Keratinocyte (primary cell): ENCODE measurements at regions not wholly inside any gene's neighbourhood (a gene's known extent, or its start where the extent isn't known, plus 50 kb on each side); places are given as distances from the start of the nearest gene placed in this dataset.

Source experiments
- DNase-seq: peaks from one replicate; pipeline ENCODE4 v3.0.0-alpha.2; 2011; ENCODE audit warnings: low read depth, missing footprints, low spot score
- FAIRE-seq: peaks from 2 replicates; lab custom pipeline; 2011; peaks lifted over from hg19 to GRCh38; lab: Jason Lieb, UNC
- H2AFZ ChIP-seq: 2 replicates; pipeline ENCODE4 v1.6.0; 2012; ENCODE audit warnings: low read length, control low read depth, inconsistent platforms; ENCODE audit not compliant: control insufficient read depth
- H3K27ac ChIP-seq: 2 replicates; pipeline ENCODE4 v1.5.1; 2011; ENCODE audit warnings: low read length; ENCODE audit not compliant: control insufficient read depth, insufficient read depth
- H3K27me3 ChIP-seq: 3 replicates; pipeline ENCODE4 v1.6.0; 2011; ENCODE audit warnings: low read length; ENCODE audit not compliant: control insufficient read depth, insufficient read depth; ENCODE audit errors: extremely low read depth
- H3K36me3 ChIP-seq, 2 experiments: 2 replicates in 1 of 2; 3 replicates in 1 of 2; pipeline ENCODE4 v1.5.1; 2011; ENCODE audit warnings: low read length in 2 of 2, mild to moderate bottlenecking in 1 of 2; ENCODE audit not compliant: control insufficient read depth in 2 of 2, insufficient read depth in 2 of 2; ENCODE audit errors: extremely low read depth in 1 of 2
- H3K4me1 ChIP-seq: 3 replicates; pipeline ENCODE4 v1.5.1; 2011; ENCODE audit warnings: low read length; ENCODE audit not compliant: control insufficient read depth, insufficient read depth; ENCODE audit errors: extremely low read depth
- H3K4me2 ChIP-seq: 3 replicates; pipeline ENCODE4 v1.6.0; 2011; ENCODE audit warnings: low read depth, low read length; ENCODE audit not compliant: control insufficient read depth, insufficient read depth; ENCODE audit errors: extremely low read depth
- H3K4me3 ChIP-seq, 3 experiments: fragments of 200-600 bp in 1 of 3; sonication (generic) in 1 of 3; 2 replicates in 2 of 3; 3 replicates in 1 of 3; pipeline ENCODE4 v1.5.1; 2011 to 2016; ENCODE audit warnings: low read length in 3 of 3, mild to moderate bottlenecking in 3 of 3, control low read depth in 2 of 3, inconsistent platforms in 1 of 3, low read depth in 1 of 3, mixed read lengths in 1 of 3, mixed run types in 1 of 3, moderate library complexity in 1 of 3; ENCODE audit not compliant: control insufficient read depth in 2 of 3, insufficient read depth in 2 of 3; ENCODE audit errors: extremely low read depth in 1 of 3
- H3K79me2 ChIP-seq: 2 replicates; pipeline ENCODE4 v1.6.0; 2012; ENCODE audit warnings: low read length; ENCODE audit not compliant: control insufficient read depth, insufficient read depth
- H3K9ac ChIP-seq: 3 replicates; pipeline ENCODE4 v1.6.0; 2011; ENCODE audit warnings: low read length; ENCODE audit not compliant: control insufficient read depth, insufficient read depth; ENCODE audit errors: extremely low read depth
- H3K9me1 ChIP-seq: 3 replicates; pipeline ENCODE4 v1.6.0; 2011; ENCODE audit warnings: low read length; ENCODE audit not compliant: control insufficient read depth, insufficient read depth; ENCODE audit errors: extremely low read depth
- H3K9me3 ChIP-seq: 2 replicates; pipeline ENCODE4 v1.5.1; 2012; ENCODE audit warnings: low read depth, low read length; ENCODE audit not compliant: control insufficient read depth
- H4K20me1 ChIP-seq: 3 replicates; pipeline ENCODE4 v1.6.0; 2011; ENCODE audit warnings: low read length; ENCODE audit not compliant: control insufficient read depth, insufficient read depth; ENCODE audit errors: extremely low read depth
- EZH2 ChIP-seq: IDR thresholded peaks from one replicate; pipeline ENCODE4 v1.6.1; 2012; ENCODE audit warnings: inconsistent platforms, mild to moderate bottlenecking, low read length, moderate library complexity
- dilution Hi-C: fragments of 300-500 bp; cut with MboI; formaldehyde crosslinking; loops from one replicate; pipeline ENCODE4 v1.7.0; 2020; ENCODE audit warnings: low sequenced_read_pairs; ENCODE audit not compliant: extremely low pct_ligation_motif_present
- TF ChIP-seq, protein P1 (sequence below), 3 experiments: IDR thresholded peaks in 1 of 3; conservative IDR thresholded peaks in 1 of 3; optimal IDR thresholded peaks in 1 of 3; 2 replicates in 2 of 3; 3 replicates in 1 of 3; pipeline versions ENCODE3 to v1.5.1; 2011; ENCODE audit warnings: low read length in 3 of 3, mild to moderate bottlenecking in 3 of 3, moderate library complexity in 2 of 3, control low read depth in 1 of 3, inconsistent platforms in 1 of 3; ENCODE audit not compliant: insufficient read depth in 2 of 3; ENCODE audit errors: extremely low read depth in 1 of 3

- FAIRE-seq (no peak), DNase-seq (no peak)
- no peaks in the 10 kb centered on the region for H3K27me3 ChIP-seq
- no peaks in the 10 kb centered on the region for H3K9me3 ChIP-seq
- TF ChIP-seq EZH2: no peak
- TF ChIP-seq, protein P1, sequence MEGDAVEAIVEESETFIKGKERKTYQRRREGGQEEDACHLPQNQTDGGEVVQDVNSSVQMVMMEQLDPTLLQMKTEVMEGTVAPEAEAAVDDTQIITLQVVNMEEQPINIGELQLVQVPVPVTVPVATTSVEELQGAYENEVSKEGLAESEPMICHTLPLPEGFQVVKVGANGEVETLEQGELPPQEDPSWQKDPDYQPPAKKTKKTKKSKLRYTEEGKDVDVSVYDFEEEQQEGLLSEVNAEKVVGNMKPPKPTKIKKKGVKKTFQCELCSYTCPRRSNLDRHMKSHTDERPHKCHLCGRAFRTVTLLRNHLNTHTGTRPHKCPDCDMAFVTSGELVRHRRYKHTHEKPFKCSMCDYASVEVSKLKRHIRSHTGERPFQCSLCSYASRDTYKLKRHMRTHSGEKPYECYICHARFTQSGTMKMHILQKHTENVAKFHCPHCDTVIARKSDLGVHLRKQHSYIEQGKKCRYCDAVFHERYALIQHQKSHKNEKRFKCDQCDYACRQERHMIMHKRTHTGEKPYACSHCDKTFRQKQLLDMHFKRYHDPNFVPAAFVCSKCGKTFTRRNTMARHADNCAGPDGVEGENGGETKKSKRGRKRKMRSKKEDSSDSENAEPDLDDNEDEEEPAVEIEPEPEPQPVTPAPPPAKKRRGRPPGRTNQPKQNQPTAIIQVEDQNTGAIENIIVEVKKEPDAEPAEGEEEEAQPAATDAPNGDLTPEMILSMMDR (optimal IDR thresholded peaks at IDR 0.05 in 1 of 3, IDR thresholded peaks at IDR 0.05 in 1 of 3, conservative IDR thresholded peaks at IDR 0.05 in 1 of 3; ENCODE audit: extremely low read depth in 1 of 3, insufficient read depth in 2 of 3, low read length in 3 of 3): no peak
- no peaks in the 10 kb centered on the region for H3K36me3 ChIP-seq
- dilution Hi-C loops: no loop called here
- H3K4me1 ChIP-seq: peaks cover 11% of the 10 kb centered on the region
- H3K9me1 ChIP-seq: no peaks in the 10 kb centered on the region
- no peak overlapping the region for H3K4me2 ChIP-seq
- H4K20me1 ChIP-seq: no peaks in the 10 kb centered on the region
- H3K9ac ChIP-seq: no peak overlapping the region
- H2AFZ ChIP-seq: no peak overlapping the region
- H3K79me2 ChIP-seq: no peaks in the 10 kb centered on the region
- no peak overlapping the region for H3K4me3 ChIP-seq
- no peak overlapping the region for H3K27ac ChIP-seq
Measured at GRCh38 chr2:225891771-225892170, 492.3 kb downstream of the NYAP2 start.

- Histone ChIP-seq H4K20me1 (no peaks in the 10 kb centered on the region), H3K9ac (no peak overlapping the region), H3K4me3 (no peak overlapping the region), H3K27me3 (no peaks in the 10 kb centered on the region), H3K4me1 (peaks cover 11% of the 10 kb centered on the region), H3K36me3 (no peaks in the 10 kb centered on the region), H3K79me2 (no peaks in the 10 kb centered on the region), H3K27ac (no peak overlapping the region), H3K9me3 (no peaks in the 10 kb centered on the region), H3K9me1 (no peaks in the 10 kb centered on the region), H3K4me2 (no peak overlapping the region), H2AFZ (no peak overlapping the region)
- FAIRE-seq (no peak), DNase-seq (no peak)
- dilution Hi-C loops: no loop called here
- TF ChIP-seq, protein P1 (optimal IDR thresholded peaks at IDR 0.05 in 1 of 3, IDR thresholded peaks at IDR 0.05 in 1 of 3, conservative IDR thresholded peaks at IDR 0.05 in 1 of 3; ENCODE audit: extremely low read depth in 1 of 3, insufficient read depth in 2 of 3, low read length in 3 of 3): no peak
- TF ChIP-seq EZH2: no peak
Measured at GRCh38 chr2:225891013-225891412, 491.5 kb downstream of the NYAP2 start.
